NB4 (cell line): ENCODE measurements at regions not wholly inside any gene's neighbourhood (a gene's known extent, or its start where the extent isn't known, plus 50 kb on each side); places are given as distances from the start of the nearest gene placed in this dataset.

Experiments used
- DNase-seq: peaks from one replicate; pipeline ENCODE4 v3.0.0; 2010; ENCODE audit warnings: low read depth
- H3K4me3 ChIP-seq: one replicate; pipeline ENCODE4 v1.5.1; 2011; ENCODE audit warnings: mild to moderate bottlenecking, low read depth, low read length, moderate library complexity
- MYC ChIP-seq: IDR thresholded peaks from 2 replicates; pipeline ENCODE4 v1.6.1; 2011; ENCODE audit warnings: low read depth, low read length
- POLR2A ChIP-seq: IDR thresholded peaks from 2 replicates; pipeline ENCODE4 v1.6.1; 2011; ENCODE audit warnings: mild to moderate bottlenecking; ENCODE audit not compliant: insufficient read length; ENCODE audit errors: extremely low read depth
- TF ChIP-seq, protein P1 (sequence below): IDR thresholded peaks from 2 replicates; pipeline ENCODE4 v1.6.1; 2011; ENCODE audit warnings: low read depth, low read length
- TF ChIP-seq, protein P2 (sequence below): IDR thresholded peaks from one replicate; pipeline ENCODE4 v1.5.1; 2012; ENCODE audit warnings: low read depth, low read length

GRCh38 chr18:73478191-73478590, 610.4 kb upstream of the NETO1 start:
- H3K4me3 ChIP-seq = no peak overlapping the region
- DNase-seq = no peak
- no peak for TF ChIP-seq MYC
- TF ChIP-seq, protein P1, sequence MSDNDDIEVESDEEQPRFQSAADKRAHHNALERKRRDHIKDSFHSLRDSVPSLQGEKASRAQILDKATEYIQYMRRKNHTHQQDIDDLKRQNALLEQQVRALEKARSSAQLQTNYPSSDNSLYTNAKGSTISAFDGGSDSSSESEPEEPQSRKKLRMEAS = no peak
- no peak for TF ChIP-seq POLR2A
- TF ChIP-seq, protein P2, sequence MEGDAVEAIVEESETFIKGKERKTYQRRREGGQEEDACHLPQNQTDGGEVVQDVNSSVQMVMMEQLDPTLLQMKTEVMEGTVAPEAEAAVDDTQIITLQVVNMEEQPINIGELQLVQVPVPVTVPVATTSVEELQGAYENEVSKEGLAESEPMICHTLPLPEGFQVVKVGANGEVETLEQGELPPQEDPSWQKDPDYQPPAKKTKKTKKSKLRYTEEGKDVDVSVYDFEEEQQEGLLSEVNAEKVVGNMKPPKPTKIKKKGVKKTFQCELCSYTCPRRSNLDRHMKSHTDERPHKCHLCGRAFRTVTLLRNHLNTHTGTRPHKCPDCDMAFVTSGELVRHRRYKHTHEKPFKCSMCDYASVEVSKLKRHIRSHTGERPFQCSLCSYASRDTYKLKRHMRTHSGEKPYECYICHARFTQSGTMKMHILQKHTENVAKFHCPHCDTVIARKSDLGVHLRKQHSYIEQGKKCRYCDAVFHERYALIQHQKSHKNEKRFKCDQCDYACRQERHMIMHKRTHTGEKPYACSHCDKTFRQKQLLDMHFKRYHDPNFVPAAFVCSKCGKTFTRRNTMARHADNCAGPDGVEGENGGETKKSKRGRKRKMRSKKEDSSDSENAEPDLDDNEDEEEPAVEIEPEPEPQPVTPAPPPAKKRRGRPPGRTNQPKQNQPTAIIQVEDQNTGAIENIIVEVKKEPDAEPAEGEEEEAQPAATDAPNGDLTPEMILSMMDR = no peak

- H3K4me3 ChIP-seq = no peak overlapping the region
- no peak for DNase-seq
- TF ChIP-seq, protein P2 = no peak
- no peak for TF ChIP-seq MYC
Observed at GRCh38 chr18:73476031-73476430, 608.2 kb upstream of the NETO1 start.

- no peak for DNase-seq
- H3K4me3 ChIP-seq = no peak overlapping the region
- TF ChIP-seq MYC (no peak), POLR2A (no peak)
- TF ChIP-seq, protein P2 = no peak
- TF ChIP-seq, protein P1 = no peak
Observed at GRCh38 chr18:73462092-73462491, 594.3 kb upstream of the NETO1 start.

GRCh38 chr18:73461780-73462059, 593.9 kb upstream of the NETO1 start:
- TF ChIP-seq, protein P1 = no peak
- TF ChIP-seq, protein P2 = no peak
- no peak for TF ChIP-seq POLR2A
- TF ChIP-seq MYC = no peak
- no peak for DNase-seq

GRCh38 chr18:73461038-73461779, 593.4 kb upstream of the NETO1 start:
- TF ChIP-seq, protein P2 = no peak
- TF ChIP-seq, protein P1 = no peak
- TF ChIP-seq MYC (no peak), POLR2A (no peak)
- no peak for DNase-seq
- H3K4me3 ChIP-seq = no peak overlapping the region

More at GRCh38 chr18:73461780-73462059, 593.9 kb upstream of the NETO1 start:
- H3K4me3 ChIP-seq = no peak overlapping the region
